Stimulated activated naive CD4-positive, alpha-beta T cell (primary cell): ENCODE measurements at regions not wholly inside any gene's neighbourhood (a gene's known extent, or its start where the extent isn't known, plus 50 kb on each side); places are given as distances from the start of the nearest gene placed in this dataset.
"Not testable (repeated sequence)": the region's sequence is repeated elsewhere in the genome, so short reads cannot be mapped to it uniquely, and the experiment has no call there.

Source experiments
- DNase-seq, 6 experiments: peaks; one replicate each; lab custom pipeline; 2025; lab: John Stamatoyannopoulos, UW

- DNase-seq, result no peak
Observed at GRCh38 chr7:42722198-42722597, 189.7 kb downstream of the C7orf25 start.

GRCh38 chr7:42720991-42721796, 190.7 kb downstream of the C7orf25 start:
- DNase-seq, result no peak

GRCh38 chr7:42720012-42720411, 191.9 kb downstream of the C7orf25 start:
- no peak for DNase-seq

GRCh38 chr7:42718466-42718865, 193.4 kb downstream of the C7orf25 start:
- not testable (repeated sequence) for DNase-seq

- DNase-seq, result no peak
Observed at GRCh38 chr7:42714356-42714755, 197.5 kb downstream of the C7orf25 start.

GRCh38 chr7:42709284-42709683, 202.6 kb downstream of the C7orf25 start:
- DNase-seq, result no peak

- no peak for DNase-seq
Observed at GRCh38 chr7:42704710-42705109, 207.2 kb downstream of the C7orf25 start.

- no peak for DNase-seq
Observed at GRCh38 chr7:42702647-42703046, 209.2 kb downstream of the C7orf25 start.

GRCh38 chr7:42700406-42701327, 211.2 kb downstream of the C7orf25 start:
- DNase-seq, result no peak

- DNase-seq, result no peak
Observed at GRCh38 chr7:42699380-42700178, 212.3 kb downstream of the C7orf25 start.

- DNase-seq, result no peak
Observed at GRCh38 chr7:42698600-42699374, 213.1 kb downstream of the C7orf25 start.

GRCh38 chr7:42694894-42695507, 216.9 kb downstream of the C7orf25 start:
- DNase-seq, result no peak

- DNase-seq, result no peak
Observed at GRCh38 chr7:42693722-42694121, 218.1 kb downstream of the C7orf25 start.

GRCh38 chr7:42692621-42693020, 219.2 kb downstream of the C7orf25 start:
- no peak for DNase-seq

- DNase-seq, result no peak
Observed at GRCh38 chr7:42690794-42691639, 220.9 kb downstream of the C7orf25 start.

- no peak for DNase-seq
Observed at GRCh38 chr7:42689626-42690025, 222.2 kb downstream of the C7orf25 start.

- no peak for DNase-seq
Observed at GRCh38 chr7:42688056-42688371, 223.9 kb downstream of the C7orf25 start.

- no peak for DNase-seq
Observed at GRCh38 chr7:42687211-42688055, 224.4 kb downstream of the C7orf25 start.

- no peak for DNase-seq
Observed at GRCh38 chr7:42686594-42687156, 225.2 kb downstream of the C7orf25 start.
